OCI-LY1 (cell line): ENCODE measurements at regions not wholly inside any gene's neighbourhood (a gene's known extent, or its start where the extent isn't known, plus 50 kb on each side); places are given as distances from the start of the nearest gene placed in this dataset.

Experiments
- H2AFZ ChIP-seq: fragments of 200-600 bp; sonication (generic), shearing (Covaris generic); 2 replicates; pipeline ENCODE4 v1.6.0; 2014; ENCODE audit warnings: antibody characterized with exemption, mild to moderate bottlenecking, low read length
- H3F3A ChIP-seq: fragments of 200-600 bp; sonication (generic), shearing (Covaris generic); 2 replicates; pipeline ENCODE4 v1.6.0; 2014; ENCODE audit warnings: mild to moderate bottlenecking, antibody characterized with exemption, low read length, moderate library complexity; ENCODE audit not compliant: insufficient read depth
- H3K27ac ChIP-seq: fragments of 200-600 bp; sonication (generic); 2 replicates; pipeline ENCODE4 v1.5.1; 2014; ENCODE audit warnings: low read length, mixed run types, mild to moderate bottlenecking, low read depth; ENCODE audit not compliant: poor library complexity, severe bottlenecking
- H3K27me3 ChIP-seq: fragments of 200-600 bp; sonication (generic); 2 replicates; pipeline ENCODE4 v1.6.0; 2014; ENCODE audit warnings: antibody characterized with exemption, mild to moderate bottlenecking, low read length, moderate library complexity; ENCODE audit not compliant: insufficient read depth
- H3K36me3 ChIP-seq: fragments of 200-600 bp; sonication (generic); 2 replicates; pipeline ENCODE4 v1.6.1; 2014; ENCODE audit warnings: mild to moderate bottlenecking, antibody characterized with exemption, low read length, moderate library complexity, mixed read lengths; ENCODE audit not compliant: insufficient read depth
- H3K4me1 ChIP-seq: fragments of 200-600 bp; sonication (generic); 2 replicates; pipeline ENCODE4 v1.5.1; 2014; ENCODE audit warnings: mild to moderate bottlenecking, low read length, moderate library complexity; ENCODE audit not compliant: insufficient read depth, severe bottlenecking
- H3K4me2 ChIP-seq: fragments of 200-600 bp; sonication (generic), shearing (Covaris generic); 2 replicates; pipeline ENCODE4 v1.6.1; 2014; ENCODE audit warnings: low read length
- H3K4me3 ChIP-seq: fragments of 200-600 bp; sonication (generic); 2 replicates; pipeline ENCODE4 v1.5.1; 2014; ENCODE audit warnings: low read length, low read depth, mild to moderate bottlenecking, mixed read lengths; ENCODE audit not compliant: poor library complexity, severe bottlenecking
- H3K79me2 ChIP-seq: fragments of 200-600 bp; shearing (Covaris generic); 2 replicates; pipeline ENCODE4 v1.6.1; 2016; ENCODE audit warnings: mixed run types, low read length, mixed read lengths; ENCODE audit not compliant: insufficient read depth
- H3K9ac ChIP-seq: fragments of 200-600 bp; sonication (generic), shearing (Covaris generic); 2 replicates; pipeline ENCODE4 v1.6.1; 2014; ENCODE audit warnings: mild to moderate bottlenecking, low read length, mixed read lengths
- H3K9me2 ChIP-seq: fragments of 200-600 bp; sonication (generic), shearing (Covaris generic); 2 replicates; pipeline ENCODE4 v1.6.1; 2014; ENCODE audit warnings: low read depth, mild to moderate bottlenecking, low read length, mixed read lengths
- H3K9me3 ChIP-seq: fragments of 200-600 bp; shearing (Covaris generic); 2 replicates; pipeline ENCODE4 v1.6.1; 2014; ENCODE audit warnings: low read length, mixed read lengths
- H4K20me1 ChIP-seq: fragments of 200-600 bp; sonication (generic), shearing (Covaris generic); 2 replicates; pipeline ENCODE4 v1.6.0; 2016; ENCODE audit warnings: mild to moderate bottlenecking, low read length; ENCODE audit not compliant: insufficient read depth
- EZH2 ChIP-seq: fragments of 200-600 bp; sonication (generic), shearing (Covaris generic); IDR thresholded peaks from 2 replicates; pipeline ENCODE4 v1.8.0; 2017; ENCODE audit warnings: borderline replicate concordance, mixed run types, mild to moderate bottlenecking, antibody characterized with exemption, low read length, moderate library complexity, mixed read lengths
- TF ChIP-seq, protein P1 (sequence below): fragments of 200-600 bp; sonication (generic), shearing (Covaris generic); IDR thresholded peaks from 2 replicates; pipeline ENCODE4 v1.5.1; 2017; ENCODE audit warnings: mild to moderate bottlenecking, antibody characterized with exemption, low read length, moderate library complexity, mixed read lengths

DNA sequence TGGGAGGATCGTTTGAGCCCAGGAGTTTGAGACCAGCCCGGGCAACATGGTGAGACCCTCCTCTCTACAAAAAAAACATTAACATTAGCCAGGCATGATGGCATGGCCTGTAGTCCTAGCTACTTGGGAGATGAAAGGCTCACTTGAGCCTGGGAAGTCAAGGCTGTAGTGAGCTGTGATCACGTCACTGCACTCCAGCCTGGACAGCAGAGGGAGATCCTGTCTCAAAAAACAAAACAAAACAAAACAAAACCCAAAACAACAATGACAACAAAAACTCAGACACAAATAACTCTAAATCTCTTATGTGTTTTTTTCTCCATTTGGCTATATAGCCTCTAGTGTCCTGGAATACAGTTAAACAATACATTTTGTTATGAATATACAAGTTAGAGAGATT, 127.3 kb upstream of the STK26 start:
- Histone ChIP-seq H4K20me1 (no peaks in the 10 kb centered on the region), H3K4me2 (no peak overlapping the region), H3K79me2 (no peaks in the 10 kb centered on the region), H3K4me1 (no peaks in the 10 kb centered on the region), H2AFZ (no peak overlapping the region), H3K4me3 (no peak overlapping the region), H3F3A (no peaks in the 10 kb centered on the region), H3K9ac (no peak overlapping the region), H3K36me3 (no peaks in the 10 kb centered on the region), H3K27me3 (no peaks in the 10 kb centered on the region), H3K9me2 (no peaks in the 10 kb centered on the region), H3K9me3 (no peaks in the 10 kb centered on the region), H3K27ac (no peak overlapping the region)
- TF ChIP-seq, protein P1, sequence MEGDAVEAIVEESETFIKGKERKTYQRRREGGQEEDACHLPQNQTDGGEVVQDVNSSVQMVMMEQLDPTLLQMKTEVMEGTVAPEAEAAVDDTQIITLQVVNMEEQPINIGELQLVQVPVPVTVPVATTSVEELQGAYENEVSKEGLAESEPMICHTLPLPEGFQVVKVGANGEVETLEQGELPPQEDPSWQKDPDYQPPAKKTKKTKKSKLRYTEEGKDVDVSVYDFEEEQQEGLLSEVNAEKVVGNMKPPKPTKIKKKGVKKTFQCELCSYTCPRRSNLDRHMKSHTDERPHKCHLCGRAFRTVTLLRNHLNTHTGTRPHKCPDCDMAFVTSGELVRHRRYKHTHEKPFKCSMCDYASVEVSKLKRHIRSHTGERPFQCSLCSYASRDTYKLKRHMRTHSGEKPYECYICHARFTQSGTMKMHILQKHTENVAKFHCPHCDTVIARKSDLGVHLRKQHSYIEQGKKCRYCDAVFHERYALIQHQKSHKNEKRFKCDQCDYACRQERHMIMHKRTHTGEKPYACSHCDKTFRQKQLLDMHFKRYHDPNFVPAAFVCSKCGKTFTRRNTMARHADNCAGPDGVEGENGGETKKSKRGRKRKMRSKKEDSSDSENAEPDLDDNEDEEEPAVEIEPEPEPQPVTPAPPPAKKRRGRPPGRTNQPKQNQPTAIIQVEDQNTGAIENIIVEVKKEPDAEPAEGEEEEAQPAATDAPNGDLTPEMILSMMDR: no peak
- no peak for TF ChIP-seq EZH2

DNA sequence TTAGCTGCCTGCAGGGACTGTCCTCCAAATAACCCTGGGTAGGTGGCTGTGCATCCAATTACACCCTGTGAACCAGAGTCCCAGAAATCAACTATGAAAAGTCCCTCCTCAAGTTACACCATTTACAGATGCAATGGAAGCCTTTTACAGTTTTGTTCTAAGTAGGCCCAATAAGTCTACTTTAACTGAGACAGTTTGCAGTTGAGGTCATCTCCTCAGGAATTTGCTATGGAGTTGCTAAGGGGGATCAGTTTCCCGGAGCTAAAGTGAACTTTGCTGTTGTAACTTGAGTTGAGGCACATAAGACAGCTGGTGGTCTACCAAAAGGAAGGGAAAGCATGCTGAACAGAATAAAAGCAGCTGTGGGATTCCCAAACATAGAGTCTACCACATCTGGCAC, 121.6 kb upstream of the STK26 start:
- H3K4me2 ChIP-seq: no peak overlapping the region
- no peaks in the 10 kb centered on the region for H3K36me3 ChIP-seq
- no peak for TF ChIP-seq EZH2
- TF ChIP-seq, protein P1: no peak
- H3K9ac ChIP-seq: no peak overlapping the region
- no peaks in the 10 kb centered on the region for H3K79me2 ChIP-seq
- H3K4me1 ChIP-seq: no peaks in the 10 kb centered on the region
- no peaks in the 10 kb centered on the region for H3K9me3 ChIP-seq
- H4K20me1 ChIP-seq: no peaks in the 10 kb centered on the region
- H3K9me2 ChIP-seq: no peaks in the 10 kb centered on the region
- H3K27me3 ChIP-seq: no peaks in the 10 kb centered on the region
- H3K4me3 ChIP-seq: no peak overlapping the region
- H2AFZ ChIP-seq: no peak overlapping the region
- H3F3A ChIP-seq: no peaks in the 10 kb centered on the region
- no peak overlapping the region for H3K27ac ChIP-seq

DNA sequence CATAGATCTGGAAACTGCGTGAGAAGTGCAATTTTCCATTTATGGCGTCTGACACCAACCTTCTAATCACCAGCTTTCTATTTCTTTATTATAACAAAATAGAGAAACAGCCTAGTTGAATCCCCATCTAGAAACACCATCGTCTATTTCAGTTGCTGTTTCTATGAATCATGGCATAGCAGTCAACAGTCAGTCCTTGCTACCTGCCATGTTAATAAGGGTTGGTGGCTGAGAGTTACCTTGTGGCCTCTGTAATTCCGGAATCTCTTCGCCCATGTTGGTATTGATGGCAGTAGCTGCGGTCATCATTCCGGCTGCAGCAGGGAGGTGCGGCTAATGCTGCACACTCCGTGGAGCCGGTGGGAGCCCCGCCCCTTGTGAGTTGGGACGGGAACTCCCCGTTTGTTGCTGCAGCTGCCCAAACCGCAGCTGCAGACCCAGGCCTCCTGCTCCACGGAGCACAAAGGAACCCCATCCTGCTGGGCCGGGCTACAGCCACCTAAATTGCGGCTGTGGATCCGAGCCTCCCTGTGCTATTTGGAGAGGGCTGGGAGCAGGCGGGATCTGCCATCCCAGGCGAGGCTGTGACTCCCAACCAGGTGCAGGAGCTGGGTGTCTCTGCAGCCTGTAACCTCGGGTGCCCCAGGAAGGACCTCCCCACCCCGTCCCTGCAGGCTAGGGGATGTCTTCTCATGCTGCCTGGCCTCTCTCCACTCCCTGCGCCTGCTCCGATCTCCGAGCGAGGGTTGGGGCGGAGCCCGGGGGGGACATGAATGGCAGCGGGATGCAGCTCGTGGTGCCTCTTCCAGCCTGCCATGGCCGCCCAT, 115.4 kb upstream of the STK26 start:
- no peaks in the 10 kb centered on the region for H3K27me3 ChIP-seq
- H3K9me2 ChIP-seq: no peaks in the 10 kb centered on the region
- H3K36me3 ChIP-seq: no peaks in the 10 kb centered on the region
- H3F3A ChIP-seq: no peaks in the 10 kb centered on the region
- H3K27ac ChIP-seq: no peak overlapping the region
- H3K79me2 ChIP-seq: no peaks in the 10 kb centered on the region
- H3K9ac ChIP-seq: no peak overlapping the region
- no peak overlapping the region for H2AFZ ChIP-seq
- no peak overlapping the region for H3K4me3 ChIP-seq
- TF ChIP-seq EZH2: no peak
- TF ChIP-seq, protein P1: no peak
- no peaks in the 10 kb centered on the region for H3K4me1 ChIP-seq
- no peak overlapping the region for H3K4me2 ChIP-seq
- no peaks in the 10 kb centered on the region for H3K9me3 ChIP-seq
- H4K20me1 ChIP-seq: no peaks in the 10 kb centered on the region
